Non-pigmented ciliary epithelial cell (primary cell): ENCODE measurements at regions not wholly inside any gene's neighbourhood (a gene's known extent, or its start where the extent isn't known, plus 50 kb on each side); places are given as distances from the start of the nearest gene placed in this dataset.
"Not testable (repeated sequence)": the region's sequence is repeated elsewhere in the genome, so short reads cannot be mapped to it uniquely, and the experiment has no call there.

ENCODE experiments used
- DNase-seq: peaks from one replicate; pipeline ENCODE4 v3.0.0-alpha.2; 2010; ENCODE audit warnings: low read depth

DNA sequence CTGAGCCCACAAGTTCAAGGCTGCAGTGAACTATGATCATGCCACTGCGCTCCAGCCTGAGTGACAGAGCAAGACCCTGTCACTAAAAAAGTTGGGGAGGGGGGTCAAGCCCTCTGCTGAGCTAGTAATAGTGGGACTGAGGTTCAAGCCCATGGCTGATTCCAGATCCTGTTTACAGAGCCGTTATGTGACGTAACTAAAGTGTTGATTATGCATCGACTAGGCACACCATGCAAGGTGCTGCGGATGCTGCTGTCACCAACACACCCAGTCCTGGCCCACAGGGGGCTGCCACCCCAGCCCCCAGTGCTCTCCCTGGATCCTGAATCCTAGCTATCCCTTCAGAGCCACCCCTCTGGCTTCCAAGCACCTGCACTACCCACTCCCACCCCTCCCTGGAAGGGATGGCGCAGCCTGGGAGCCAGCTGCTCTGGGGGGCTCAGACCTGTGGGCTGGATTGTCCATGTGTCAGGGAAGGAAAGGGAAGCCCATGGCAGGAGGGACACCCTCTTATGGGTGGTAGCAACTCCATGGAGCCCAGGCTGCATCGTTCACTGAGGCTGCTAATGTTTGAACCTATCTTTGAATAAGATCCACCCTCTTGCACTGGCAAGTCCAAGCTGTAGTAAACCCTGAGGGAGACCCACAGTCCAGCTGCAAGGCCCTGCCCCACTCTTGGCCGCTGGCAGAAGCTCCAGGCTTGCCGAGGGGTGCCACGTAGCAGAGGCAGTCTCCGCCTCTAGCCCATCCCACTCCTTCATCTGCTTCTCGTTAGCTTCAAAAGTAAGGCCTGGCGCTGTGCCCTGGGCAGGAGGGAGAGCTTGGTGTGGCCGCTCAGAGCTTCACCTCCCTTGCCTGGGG, 95.0 kb downstream of the SNX5 start:
- DNase-seq: peak; percentile 60

- DNase-seq: no peak
Measured at GRCh38 chr20:17872959-17873358, 95.6 kb downstream of the SNX5 start.

GRCh38 chr20:17872434-17872833, 96.2 kb downstream of the SNX5 start:
- DNase-seq: no peak

DNA sequence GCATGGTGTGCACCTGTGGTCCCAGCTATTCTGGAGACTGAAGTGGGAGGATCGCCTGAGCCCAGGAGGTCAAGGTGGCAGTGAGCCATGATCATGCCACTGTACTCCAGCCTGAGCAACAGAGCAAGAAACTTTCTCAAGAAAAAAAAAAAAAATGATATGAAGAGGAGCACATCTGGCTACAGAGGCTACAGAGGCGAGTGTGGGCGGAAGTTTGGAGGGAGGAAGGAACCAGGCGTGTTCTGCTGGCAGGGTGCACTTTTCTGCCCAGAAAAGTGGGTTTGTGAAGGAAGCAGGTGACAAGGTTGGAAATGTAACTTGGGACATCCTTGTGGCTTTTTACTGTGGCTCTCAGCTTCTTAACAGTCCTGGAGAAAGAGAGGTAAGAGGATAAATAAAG, 96.7 kb downstream of the SNX5 start:
- DNase-seq: no peak

DNA sequence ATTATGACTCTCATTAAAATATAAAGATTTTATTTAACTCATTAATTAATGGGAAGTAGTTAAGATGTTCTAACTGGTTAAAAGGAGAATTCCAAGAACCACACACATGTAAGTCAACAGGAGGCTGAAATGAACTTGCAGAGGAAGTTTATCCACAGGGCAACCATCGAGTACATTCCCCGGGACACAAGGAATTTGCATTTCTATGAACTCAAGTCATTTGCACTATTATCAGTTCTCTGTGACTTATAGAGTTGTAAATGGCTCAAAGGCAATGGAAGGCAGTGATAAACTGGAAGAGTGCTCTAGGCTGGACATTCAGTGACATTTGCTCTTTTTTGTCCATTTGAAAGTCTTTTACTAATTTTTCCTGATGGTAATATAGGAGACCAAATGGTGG, 97.4 kb downstream of the SNX5 start:
- DNase-seq: peak; percentile 63

- no peak for DNase-seq
Measured at GRCh38 chr20:17870086-17870740, 98.4 kb downstream of the SNX5 start.

DNA sequence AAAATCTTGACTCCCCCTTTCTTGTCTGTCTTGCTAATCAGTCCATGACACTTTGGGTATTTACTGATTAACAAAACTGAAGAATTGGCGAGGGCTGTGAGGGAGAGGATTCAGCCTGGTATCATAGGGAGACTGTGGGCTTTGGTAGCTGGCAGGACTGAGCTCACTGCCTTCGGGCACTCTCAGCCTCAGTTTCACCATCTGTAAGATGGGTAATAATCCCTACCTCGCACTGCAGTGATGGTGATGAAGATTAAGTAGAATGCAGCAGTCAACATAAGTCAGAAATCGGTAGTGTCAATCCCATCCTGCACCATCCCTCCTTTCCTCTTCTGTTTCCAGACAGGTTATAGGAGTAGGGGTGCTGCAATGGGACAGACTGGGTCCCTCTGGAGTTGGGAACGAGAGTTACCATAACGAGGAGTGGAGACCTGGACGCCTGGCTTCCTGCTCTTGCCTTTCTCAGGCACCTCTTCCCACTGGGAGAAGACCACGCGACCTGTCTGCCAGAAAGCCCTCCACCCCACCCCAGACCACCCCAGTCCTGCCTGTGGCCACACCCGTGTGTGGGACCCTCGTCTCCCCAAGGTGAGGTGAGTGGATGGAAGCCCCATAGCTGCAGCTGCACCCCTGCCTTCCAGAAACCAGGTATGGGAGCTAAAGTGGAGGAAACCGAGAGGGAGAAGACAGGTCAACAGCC, 99.1 kb downstream of the SNX5 start:
- DNase-seq: no peak

DNA sequence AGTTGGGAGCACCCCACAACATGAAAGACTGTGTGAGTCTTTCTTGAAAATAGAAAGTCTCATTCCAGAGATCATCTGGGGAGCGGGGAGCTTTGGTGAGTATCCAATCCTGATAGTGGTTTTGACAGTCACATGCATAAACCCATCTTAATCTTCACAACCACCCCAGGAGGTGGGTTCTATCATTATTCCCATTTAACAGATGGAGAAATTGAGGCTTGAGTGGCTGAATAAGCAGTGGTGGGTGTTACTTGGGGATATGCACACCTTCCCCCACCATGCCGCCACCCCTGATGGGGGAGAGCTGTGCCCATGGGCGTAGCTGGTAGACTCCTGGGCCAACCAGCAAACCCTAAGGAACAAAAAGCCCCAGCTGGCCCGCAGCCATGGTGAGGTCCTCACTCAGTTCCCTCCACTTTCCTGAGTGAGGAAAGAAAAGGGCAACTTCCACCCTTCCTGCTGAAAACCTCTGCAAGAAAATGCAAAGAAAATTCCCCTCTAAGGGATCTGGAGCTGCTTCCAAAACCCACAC, 99.8 kb downstream of the SNX5 start:
- DNase-seq: no peak

GRCh38 chr20:17868151-17868550, 100.4 kb downstream of the SNX5 start:
- no peak for DNase-seq

DNA sequence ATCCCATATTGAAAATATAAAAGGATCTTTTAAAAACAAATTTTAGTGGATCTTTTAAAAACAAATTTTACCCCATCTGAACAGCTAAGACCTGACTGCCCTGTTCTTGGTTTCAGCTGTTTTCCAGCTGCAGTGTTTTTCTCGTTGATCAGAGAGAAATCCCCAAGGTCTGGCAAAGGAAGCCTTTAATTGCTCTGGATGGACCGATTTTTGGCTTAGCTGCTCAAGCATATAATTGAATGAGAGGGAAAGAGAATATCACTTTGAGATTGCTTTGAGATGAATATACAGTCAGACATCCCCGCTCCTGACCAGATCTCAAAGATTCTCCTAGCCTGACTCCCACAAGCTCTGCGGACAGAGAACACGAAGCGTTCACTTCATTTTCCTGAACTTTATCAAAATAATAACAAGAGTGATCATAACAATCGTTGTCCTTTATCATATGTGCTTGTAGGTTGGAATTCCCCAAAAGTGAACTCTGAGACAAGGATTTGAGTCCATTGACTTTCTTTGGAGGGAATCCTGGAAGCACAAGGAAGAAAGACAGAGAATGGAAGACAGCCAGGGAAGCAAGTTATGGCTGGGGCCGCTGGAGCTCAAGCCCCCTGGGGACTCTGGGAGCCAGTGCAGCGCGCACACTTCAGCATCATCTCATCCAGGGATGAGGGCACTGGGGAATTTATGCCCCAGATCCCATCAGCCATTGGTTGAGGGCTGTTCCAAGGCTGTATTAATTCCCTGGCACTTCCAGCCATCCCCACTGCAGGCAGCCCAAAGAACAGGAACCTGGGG, 101.3 kb downstream of the SNX5 start:
- no peak for DNase-seq

DNA sequence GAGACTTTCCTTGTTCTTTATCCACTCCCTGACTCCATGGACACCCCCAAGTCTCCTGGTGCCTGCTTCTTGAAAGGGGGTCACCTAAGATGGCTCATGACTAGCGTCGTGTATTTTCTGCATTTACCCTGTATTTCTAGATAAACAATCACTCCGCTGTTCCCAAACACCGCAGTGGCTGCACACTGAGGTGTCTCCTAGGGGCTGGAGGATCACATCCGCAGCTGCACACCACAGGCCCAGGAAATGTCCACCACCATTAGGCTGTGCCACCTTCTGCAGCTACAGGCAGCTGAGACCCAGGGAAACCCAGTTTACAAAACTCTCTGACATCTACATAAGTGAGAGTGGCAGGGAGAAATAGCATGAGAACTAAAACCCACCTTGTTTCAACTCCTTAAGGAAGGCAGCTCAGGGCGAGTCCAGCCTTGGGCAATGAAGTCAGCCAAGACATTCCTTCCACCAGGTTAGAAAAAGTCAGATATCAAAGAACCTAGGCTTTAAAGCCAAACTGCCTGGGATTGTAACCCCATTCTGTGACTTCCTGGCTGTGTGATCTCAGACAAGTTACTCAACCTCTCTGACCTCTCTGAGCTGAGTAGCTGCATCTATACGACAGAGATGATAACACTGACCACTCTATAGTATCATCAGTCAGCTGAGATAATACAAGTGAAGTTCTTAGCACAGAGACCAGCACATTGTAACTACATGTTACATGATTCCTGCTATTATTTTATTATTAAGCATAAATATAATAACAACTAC, 102.2 kb downstream of the SNX5 start:
- DNase-seq: no peak

GRCh38 chr20:17863577-17864292, 104.9 kb downstream of the SNX5 start:
- no peak for DNase-seq

- no peak for DNase-seq
Measured at GRCh38 chr20:17863209-17863576, 105.4 kb downstream of the SNX5 start.

DNA sequence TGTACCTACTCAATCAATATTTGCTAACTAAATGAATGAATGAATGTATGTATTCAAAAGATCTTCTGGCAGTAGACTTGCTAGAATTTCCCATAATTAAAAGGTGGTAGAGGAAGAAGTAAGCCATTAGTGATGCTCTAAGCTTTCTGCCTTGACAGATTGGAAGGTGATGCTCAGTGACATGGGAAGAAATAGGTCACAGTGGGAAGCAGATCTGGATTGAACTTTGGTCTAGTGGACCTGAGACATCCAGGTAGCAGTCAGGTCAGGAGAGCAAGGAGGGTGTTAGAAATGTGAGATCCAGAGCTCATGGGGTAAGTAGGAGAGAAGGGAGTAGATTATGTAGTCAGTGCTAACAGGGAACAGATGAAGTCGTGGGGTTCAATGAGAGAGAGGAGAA, 106.4 kb downstream of the SNX5 start:
- no peak for DNase-seq

GRCh38 chr20:17861620-17862019, 107.0 kb downstream of the SNX5 start:
- DNase-seq: not testable (repeated sequence)

GRCh38 chr20:17860301-17861197, 108.0 kb downstream of the SNX5 start:
- no peak for DNase-seq

- no peak for DNase-seq
Measured at GRCh38 chr20:17859616-17860232, 108.9 kb downstream of the SNX5 start.

DNA sequence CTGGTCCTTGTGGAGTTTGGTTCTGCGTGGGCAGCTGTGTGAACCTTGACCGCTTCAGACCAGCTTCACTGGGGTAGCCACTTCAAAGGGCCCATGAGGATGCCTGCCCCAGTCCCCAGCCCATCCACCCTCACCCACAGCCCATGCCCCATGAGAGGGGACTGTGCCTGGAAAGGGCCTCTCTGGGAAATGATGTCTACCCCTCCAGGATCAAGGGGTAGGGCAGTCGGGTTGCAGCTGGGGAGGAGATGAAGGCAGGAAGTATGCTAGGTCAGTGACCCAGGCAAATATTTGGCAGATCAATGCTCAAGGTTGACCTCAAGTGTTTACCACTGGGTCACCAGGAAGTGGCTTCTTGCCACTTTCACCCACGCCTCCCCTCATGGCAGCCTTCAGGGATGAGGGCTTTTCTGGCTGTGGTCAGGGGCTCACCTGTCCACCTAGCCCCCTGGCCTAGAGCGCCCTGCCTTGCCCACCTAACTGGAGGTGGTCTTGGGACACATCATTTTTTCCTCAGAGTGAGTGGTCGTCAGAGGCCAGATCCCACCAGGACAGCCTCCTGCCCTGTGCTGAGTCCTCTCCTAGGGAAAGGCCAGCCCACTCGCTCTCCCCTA, 109.5 kb downstream of the SNX5 start:
- DNase-seq: no peak
